GM19035 (cell line): ENCODE measurements at regions not wholly inside any gene's neighbourhood (a gene's known extent, or its start where the extent isn't known, plus 50 kb on each side); places are given as distances from the start of the nearest gene placed in this dataset.
"Not testable (repeated sequence)": the region's sequence is repeated elsewhere in the genome, so short reads cannot be mapped to it uniquely, and the experiment has no call there.

Experiments used
- ATAC-seq: cut with Tn5 transposase; IDR thresholded peaks from one replicate; pipeline ENCODE4 v1.9.1; 2021; ENCODE audit not compliant: unreplicated experiment

GRCh38 chr22:48083502-48083901 is 1321.1 kb downstream of the TBC1D22A start:
- ATAC-seq = no peak

GRCh38 chr22:48082284-48082683 is 1319.8 kb downstream of the TBC1D22A start:
- ATAC-seq = no peak

GRCh38 chr22:48081281-48081680 is 1318.8 kb downstream of the TBC1D22A start:
- no peak for ATAC-seq

DNA sequence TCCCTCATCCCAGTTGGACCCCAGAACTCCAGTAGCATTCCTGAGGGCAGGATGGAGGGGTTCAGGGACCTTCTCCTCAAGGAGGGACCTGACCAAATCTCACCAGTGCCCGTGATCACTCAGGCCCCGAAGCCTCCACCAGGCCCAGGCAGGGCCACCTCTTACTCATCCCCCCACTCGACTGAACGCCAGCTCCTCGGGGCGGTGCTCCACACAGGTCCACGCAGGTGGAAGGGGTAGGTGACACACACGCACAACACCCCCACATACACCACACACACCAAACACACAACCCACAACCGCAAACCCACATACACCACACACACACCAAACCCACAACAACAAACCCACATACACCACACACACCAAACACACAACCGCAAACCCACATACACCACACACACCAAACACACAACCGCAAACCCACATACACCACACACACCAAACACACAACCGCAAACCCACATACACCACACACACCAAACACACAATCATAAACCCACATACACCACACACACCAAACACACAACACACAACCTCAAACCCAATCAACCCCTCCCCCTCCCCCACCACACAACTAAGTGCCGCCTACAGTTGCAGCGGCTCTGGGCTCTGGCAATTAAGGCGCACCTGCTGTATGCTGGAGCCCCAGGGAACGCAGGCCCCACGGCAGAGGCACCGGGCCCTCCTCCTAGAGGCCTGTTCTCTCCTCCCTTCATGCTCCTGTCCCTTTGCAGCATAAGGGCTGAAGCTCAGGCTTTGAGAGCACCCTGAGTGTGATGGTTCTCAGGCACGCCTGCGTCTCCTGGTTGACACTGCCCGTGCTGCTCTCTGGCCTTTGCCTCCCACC is 1318.1 kb downstream of the TBC1D22A start:
- no peak for ATAC-seq

DNA sequence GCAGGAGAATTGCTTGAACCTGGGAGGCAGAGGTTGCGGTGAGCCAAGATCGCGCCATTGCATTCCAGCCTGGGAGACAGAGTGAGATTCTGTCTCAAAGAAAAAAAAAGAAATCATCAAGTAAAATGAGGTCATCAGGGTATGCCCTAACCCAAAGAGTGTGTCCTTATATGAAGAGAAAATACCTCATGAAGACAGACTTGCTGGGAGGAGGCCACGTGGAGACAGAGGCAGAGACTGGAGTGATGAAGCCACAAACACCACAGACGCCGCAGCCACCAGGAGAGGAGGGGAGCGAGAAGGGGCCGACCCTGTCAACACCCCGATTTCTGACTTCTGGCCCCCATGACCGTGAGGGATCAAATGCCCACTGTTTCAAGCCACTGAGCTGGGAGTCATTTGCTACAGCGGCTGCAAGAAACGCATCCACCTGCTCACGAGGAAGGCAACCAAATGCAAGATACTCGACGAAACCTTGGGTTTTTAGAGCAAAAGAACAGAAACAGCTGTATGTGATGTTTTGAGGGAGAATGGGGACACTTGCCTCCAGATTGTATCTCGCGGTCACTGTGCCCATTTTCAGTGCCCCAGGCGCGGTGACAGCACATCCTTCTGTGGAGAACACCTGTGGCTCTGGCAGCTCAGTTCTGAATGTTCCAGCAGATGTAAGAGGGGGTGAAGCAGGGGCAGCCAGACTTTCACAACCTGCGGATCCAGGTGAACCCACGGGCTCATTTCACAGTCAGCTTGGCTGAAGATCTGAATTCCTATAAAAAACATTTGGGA is 1317.2 kb downstream of the TBC1D22A start:
- ATAC-seq = no peak

DNA sequence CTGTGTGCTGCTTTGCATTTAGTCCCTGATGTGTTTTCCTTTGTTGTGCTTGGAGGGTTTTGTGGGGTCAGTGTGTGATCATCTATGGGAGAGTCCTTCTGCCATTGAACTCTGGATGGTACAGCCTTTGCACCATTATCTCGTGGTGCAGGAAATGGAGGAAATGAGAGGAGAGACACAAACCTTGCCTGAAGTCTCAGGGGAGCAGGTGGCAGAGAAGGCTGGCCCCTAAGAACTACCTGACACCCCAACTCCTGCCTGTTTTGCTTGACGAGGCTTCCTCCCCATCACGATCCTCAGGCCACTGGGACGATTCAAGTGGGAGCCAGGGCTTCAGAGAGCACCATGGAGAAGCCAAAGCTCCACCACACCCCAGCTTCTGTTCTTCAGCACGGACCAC is 1316.4 kb downstream of the TBC1D22A start:
- no peak for ATAC-seq

- ATAC-seq = no peak
Observed at GRCh38 chr22:48077699-48078098, 1315.2 kb downstream of the TBC1D22A start.

DNA sequence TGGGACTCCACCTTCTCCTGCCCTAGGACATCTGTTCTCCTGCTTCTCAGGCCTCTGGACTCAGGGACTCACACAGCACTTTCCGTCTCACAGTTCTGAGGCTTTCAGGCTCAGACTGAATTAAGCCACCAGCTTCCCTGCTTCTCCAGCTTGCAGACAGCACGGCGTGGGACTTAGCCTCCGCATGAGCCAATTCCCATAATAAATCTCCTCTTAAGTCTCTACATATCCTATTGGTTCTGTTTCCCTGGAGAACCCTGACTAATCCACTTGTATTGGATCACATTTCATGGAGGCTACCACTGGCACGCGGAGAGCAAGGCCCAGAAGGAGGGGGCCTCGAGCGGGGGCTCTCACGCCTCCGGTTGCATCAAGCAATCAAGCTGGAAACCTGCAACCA is 1313.6 kb downstream of the TBC1D22A start:
- no peak for ATAC-seq

DNA sequence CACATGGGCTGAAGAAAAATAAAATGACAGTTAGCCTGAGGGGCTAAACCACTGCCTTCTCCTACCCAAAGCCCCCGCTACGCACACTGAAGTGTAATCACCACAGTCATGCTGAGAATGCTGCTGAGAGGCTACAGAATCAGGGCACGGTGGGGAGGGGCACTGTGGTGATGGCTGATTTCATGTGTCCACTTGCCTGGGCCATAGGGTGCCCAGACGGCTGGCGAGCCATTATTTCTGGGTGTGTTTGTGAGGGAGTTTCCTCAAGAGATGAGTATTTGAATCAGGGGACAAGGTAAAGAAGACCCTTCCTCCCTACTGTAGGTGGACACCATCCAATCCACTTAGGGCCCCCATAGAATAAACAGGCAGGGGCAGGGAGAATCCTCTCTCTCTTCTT is 1313.2 kb downstream of the TBC1D22A start:
- no peak for ATAC-seq

GRCh38 chr22:48072777-48073176 is 1310.3 kb downstream of the TBC1D22A start:
- no peak for ATAC-seq

DNA sequence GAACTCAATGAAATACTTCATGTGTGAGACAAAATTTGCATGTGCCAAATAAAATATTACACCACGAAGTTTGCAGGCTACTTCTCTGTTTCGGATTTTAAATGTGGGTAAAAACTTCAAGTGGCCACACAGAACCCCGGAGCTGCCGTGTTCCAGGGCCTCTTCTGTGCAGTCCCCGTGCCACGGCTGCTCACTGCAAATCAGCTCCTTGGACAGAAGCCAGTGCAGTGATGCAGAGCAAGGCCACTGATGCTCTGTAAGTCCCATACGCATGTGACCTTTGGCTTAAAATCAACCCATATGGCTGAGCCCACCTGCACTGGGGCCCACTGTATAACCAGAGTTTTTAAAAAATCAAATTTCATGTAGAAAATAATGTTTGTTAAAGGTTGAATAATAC is 1309.4 kb downstream of the TBC1D22A start:
- ATAC-seq = no peak

DNA sequence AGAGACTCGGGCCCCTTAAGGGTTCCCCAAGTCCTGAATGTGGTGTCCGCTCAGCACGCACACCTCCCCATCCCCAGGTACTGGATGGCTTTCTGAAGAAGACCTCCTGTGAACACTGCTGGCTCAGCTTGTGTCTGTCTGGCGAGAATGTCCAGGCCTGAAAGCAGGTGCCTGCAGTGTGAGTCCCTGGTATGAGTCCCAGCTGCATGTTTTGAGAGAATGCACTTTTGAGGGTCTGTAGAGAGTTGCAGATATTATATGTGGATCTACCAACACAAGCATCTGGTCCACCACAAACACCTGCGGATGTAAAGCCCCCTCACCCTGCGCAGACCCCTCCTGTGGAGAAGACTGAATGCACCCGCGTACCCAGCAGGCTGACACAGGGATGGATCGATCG is 1308.9 kb downstream of the TBC1D22A start:
- ATAC-seq = no peak

DNA sequence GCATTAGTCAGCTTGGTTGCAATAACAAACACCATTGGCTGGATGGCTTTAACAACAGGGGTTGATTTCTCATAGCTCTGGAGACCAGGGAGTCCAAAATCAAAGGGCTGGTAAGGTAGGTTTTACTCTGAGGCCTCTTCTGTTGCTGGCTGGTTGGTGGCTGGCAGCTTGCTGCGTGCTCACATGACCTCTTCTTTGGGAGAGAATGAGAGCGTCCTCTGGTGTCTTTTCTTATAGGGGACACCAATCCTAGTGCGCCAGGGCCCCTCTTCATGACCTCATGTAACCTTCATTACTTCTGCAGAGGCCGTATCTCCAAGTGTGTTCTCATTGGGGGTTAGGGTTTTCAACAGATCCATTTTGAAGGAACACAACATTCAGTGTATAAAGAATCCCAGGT is 1308.3 kb downstream of the TBC1D22A start:
- no peak for ATAC-seq

GRCh38 chr22:48070083-48070482 is 1307.6 kb downstream of the TBC1D22A start:
- ATAC-seq = no peak

GRCh38 chr22:48069256-48069655 is 1306.8 kb downstream of the TBC1D22A start:
- no peak for ATAC-seq

DNA sequence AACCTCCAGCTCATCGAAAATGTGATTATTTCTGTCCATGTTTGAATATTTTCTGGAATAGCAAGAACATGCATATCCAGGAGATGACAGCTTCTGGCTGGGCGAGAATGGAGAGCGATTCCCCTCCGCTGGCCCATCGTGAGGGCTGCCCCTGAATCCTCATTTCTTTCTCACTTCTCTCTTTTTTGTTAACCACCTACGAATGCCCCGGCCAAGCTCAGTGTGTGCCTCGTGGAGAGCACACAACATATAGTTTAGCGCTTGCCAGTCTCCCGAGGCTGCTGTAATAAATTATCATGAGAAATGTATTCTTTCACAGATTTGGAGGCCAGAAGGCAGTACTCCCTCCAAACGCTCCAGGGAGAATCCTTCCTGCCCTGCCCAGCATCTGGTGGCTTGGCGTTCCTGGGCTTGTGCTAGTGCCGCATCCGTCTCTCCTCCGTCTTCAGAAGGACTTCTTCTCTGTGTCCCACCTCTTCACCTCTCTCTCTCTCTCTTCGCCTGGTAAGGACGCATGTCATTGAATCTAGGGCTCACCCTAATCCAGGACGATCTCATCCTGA is 1306.0 kb downstream of the TBC1D22A start:
- ATAC-seq = no peak

- ATAC-seq = no peak
Observed at GRCh38 chr22:48065892-48066291, 1303.4 kb downstream of the TBC1D22A start.

DNA sequence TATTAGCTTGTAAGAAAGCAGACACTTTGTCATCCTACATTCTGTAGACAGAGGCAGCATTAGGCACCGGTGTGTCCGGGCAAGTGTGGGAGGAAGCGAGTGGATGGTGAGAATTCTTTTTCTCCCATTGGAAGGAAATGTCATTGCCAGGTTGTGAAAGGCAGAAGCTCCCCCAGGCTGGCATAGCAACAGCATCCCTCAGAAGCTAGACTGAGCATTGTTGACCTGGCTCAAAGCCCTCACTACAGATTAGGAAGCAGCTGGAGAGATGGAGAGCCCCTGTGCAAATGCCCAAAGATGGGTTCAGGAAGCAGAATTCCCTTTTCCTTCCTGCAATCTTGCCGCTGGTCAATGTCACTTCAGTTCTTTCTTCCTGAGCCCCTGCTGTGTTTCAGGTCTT is 1299.3 kb downstream of the TBC1D22A start:
- no peak for ATAC-seq

GRCh38 chr22:48060266-48060665 is 1297.8 kb downstream of the TBC1D22A start:
- ATAC-seq = no peak

GRCh38 chr22:48059521-48059920 is 1297.1 kb downstream of the TBC1D22A start:
- not testable (repeated sequence) for ATAC-seq

DNA sequence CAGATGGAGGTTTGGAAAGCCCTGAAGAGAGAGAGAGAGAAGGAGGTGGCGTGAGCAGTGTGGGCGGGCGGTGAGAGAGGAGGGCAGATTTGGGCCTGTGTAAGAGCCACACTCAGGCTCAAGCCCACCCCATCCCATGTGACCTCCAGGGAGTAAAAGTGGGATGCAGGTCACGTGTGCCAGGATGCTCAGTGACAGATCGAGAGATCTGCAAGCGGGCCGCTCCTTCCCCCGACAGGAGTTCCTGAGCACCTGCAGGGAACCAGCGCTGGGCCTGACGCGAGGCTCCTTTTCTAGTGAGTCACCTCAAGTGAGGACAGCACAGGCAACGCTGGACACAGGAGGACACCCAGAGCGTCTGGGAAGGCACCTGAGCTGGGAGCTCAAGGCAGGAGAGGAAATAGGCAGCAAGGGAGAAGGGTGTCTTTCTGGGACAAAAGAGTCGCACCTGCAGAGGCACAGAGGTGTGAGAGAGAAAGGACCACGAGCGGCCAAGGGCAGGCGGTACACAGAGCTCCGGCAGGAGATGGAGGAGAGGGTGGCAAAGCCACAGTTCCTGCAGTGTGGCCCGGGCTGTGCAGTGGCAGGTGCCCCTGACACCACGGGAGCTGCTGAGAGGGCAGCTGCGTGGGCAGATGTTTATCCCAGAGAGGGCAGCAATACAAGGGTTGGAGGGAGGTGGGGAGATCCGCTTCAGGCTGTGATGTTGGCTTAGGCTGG is 1294.8 kb downstream of the TBC1D22A start:
- no peak for ATAC-seq
